ENCODE measurements at regions not wholly inside any gene's neighbourhood (a gene's known extent, or its start where the extent isn't known, plus 50 kb on each side); places are given as distances from the start of the nearest gene placed in this dataset.

GRCh38 chr1:57982852-57983251 lies 559.0 kb upstream of the DAB1 start:
- no peak for TF ChIP-seq REST (IDR thresholded peaks at IDR 0.05; ENCODE audit: insufficient read depth in 1 of 2, low read depth in 2 of 2, low read length in 2 of 2)
- TF ChIP-seq TAF1 (IDR thresholded peaks at IDR 0.05; ENCODE audit: borderline replicate concordance, insufficient read depth, low read length), result no peak
